ENCODE measurements at regions not wholly inside any gene's neighbourhood (a gene's known extent, or its start where the extent isn't known, plus 50 kb on each side); places are given as distances from the start of the nearest gene placed in this dataset.

DNA sequence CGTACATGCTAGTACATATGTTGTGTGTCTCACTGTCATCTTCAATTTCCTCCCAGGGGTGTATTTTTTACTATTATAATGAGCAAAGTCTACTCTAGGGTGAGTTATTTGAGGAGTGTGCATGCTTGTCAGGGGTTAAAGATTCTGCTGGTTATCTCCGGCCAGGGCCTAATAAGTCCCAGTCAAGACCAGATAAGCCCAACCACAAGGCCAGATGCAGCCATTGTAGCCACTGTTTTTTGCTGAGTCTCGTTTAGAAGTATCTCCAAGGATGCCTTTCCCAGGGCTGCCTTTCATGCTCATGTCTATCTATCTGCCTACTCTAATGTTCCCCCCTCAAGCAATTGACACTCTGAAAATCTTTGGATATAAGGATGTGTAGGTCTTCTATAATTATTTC lies 300.5 kb downstream of the IPO8 start:
- H3K36me3 ChIP-seq (ENCODE audit: insufficient read depth, low read length) = no peaks in the 10 kb centered on the region
- DNase-seq (ENCODE audit: low read depth) (no peak), FAIRE-seq (no peak)
- H3K4me3 ChIP-seq (ENCODE audit: insufficient read depth, low read depth, low read length) = no peak overlapping the region
- no peak overlapping the region for H3K4me2 ChIP-seq (ENCODE audit: low read length)
- no peaks in the 10 kb centered on the region for H3K79me2 ChIP-seq (ENCODE audit: insufficient read depth, low read length)
- H3K27ac ChIP-seq (ENCODE audit: low read depth, low read length) = no peak overlapping the region
- H3K4me1 ChIP-seq (ENCODE audit: insufficient read depth, low read length) = no peaks in the 10 kb centered on the region
- H3K4me1 Mint-ChIP-seq (ENCODE audit: low read depth, unreplicated experiment) = no peaks in the 10 kb centered on the region
- no peaks in the 10 kb centered on the region for H3K27me3 ChIP-seq (ENCODE audit: insufficient read depth, low read length)
- peaks cover 10% of the 10 kb centered on the region for H3K9me3 ChIP-seq (ENCODE audit: insufficient read depth, low read depth, low read length)
- no peak overlapping the region for H3K4me3 Mint-ChIP-seq (ENCODE audit: unreplicated experiment)
- peaks cover 17% of the 10 kb centered on the region for H3K9me3 Mint-ChIP-seq (ENCODE audit: unreplicated experiment)
- H2AFZ ChIP-seq (ENCODE audit: low read depth, low read length) = no peak overlapping the region
- H4K20me1 ChIP-seq (ENCODE audit: insufficient read depth, low read length) = no peaks in the 10 kb centered on the region
- no peak overlapping the region for H3K27ac Mint-ChIP-seq (ENCODE audit: unreplicated experiment)
- no peak overlapping the region for H3K9ac ChIP-seq (ENCODE audit: low read length)
- H3K36me3 Mint-ChIP-seq (ENCODE audit: low read depth, unreplicated experiment) = no peaks in the 10 kb centered on the region
- H3K27me3 Mint-ChIP-seq (ENCODE audit: low read depth, unreplicated experiment) = no peaks in the 10 kb centered on the region
- TF ChIP-seq EZH2 (IDR thresholded peaks at IDR 0.05; ENCODE audit: insufficient read depth, low read length) = no peak
- TF ChIP-seq, protein P1, sequence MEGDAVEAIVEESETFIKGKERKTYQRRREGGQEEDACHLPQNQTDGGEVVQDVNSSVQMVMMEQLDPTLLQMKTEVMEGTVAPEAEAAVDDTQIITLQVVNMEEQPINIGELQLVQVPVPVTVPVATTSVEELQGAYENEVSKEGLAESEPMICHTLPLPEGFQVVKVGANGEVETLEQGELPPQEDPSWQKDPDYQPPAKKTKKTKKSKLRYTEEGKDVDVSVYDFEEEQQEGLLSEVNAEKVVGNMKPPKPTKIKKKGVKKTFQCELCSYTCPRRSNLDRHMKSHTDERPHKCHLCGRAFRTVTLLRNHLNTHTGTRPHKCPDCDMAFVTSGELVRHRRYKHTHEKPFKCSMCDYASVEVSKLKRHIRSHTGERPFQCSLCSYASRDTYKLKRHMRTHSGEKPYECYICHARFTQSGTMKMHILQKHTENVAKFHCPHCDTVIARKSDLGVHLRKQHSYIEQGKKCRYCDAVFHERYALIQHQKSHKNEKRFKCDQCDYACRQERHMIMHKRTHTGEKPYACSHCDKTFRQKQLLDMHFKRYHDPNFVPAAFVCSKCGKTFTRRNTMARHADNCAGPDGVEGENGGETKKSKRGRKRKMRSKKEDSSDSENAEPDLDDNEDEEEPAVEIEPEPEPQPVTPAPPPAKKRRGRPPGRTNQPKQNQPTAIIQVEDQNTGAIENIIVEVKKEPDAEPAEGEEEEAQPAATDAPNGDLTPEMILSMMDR (IDR thresholded peaks at IDR 0.05; ENCODE audit: insufficient read depth, low read depth, low read length) = no peak

DNA sequence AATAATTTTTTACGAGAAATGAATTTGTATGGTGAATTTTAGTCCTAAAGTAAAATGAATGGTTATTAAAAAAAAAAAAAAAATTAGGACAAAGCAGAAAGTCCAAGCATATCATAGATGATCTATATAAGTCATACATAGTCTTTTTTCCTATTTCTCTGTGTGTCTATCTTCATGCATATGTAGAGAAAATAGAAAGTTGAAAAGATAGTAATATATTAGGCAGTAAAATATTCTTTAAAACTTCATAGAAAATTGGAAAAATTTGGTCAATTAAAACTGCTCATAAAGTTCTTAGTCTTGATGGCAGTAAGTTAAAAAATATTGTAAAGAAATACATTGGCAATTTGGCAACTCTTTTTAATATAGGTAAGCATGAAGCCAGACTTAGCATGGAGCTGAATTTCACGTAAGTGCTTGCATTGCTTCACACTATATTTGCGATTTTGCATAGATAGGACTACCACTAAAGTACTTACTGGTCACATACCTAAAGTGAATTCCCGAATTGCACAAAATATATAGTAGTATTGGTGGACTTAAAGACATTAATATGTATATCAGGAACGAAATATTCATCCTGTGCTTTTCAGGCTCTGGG lies 303.8 kb downstream of the IPO8 start:
- no peaks in the 10 kb centered on the region for H3K4me1 Mint-ChIP-seq (ENCODE audit: low read depth, unreplicated experiment)
- Histone ChIP-seq H3K4me2 (ENCODE audit: low read length) (no peak overlapping the region), H3K27ac (ENCODE audit: low read depth, low read length) (no peak overlapping the region), H3K36me3 (ENCODE audit: insufficient read depth, low read length) (no peaks in the 10 kb centered on the region), H3K27me3 (ENCODE audit: insufficient read depth, low read length) (no peaks in the 10 kb centered on the region), H4K20me1 (ENCODE audit: insufficient read depth, low read length) (no peaks in the 10 kb centered on the region), H3K79me2 (ENCODE audit: insufficient read depth, low read length) (no peaks in the 10 kb centered on the region), H3K4me1 (ENCODE audit: insufficient read depth, low read length) (no peaks in the 10 kb centered on the region), H2AFZ (ENCODE audit: low read depth, low read length) (no peak overlapping the region), H3K9me3 (ENCODE audit: insufficient read depth, low read depth, low read length) (peaks cover 13% of the 10 kb centered on the region), H3K9ac (ENCODE audit: low read length) (no peak overlapping the region), H3K4me3 (ENCODE audit: insufficient read depth, low read depth, low read length) (no peak overlapping the region)
- H3K27ac Mint-ChIP-seq (ENCODE audit: unreplicated experiment) = no peak overlapping the region
- no peak overlapping the region for H3K4me3 Mint-ChIP-seq (ENCODE audit: unreplicated experiment)
- H3K9me3 Mint-ChIP-seq (ENCODE audit: unreplicated experiment) = peaks cover 31% of the 10 kb centered on the region
- peaks cover 3% of the 10 kb centered on the region for H3K27me3 Mint-ChIP-seq (ENCODE audit: low read depth, unreplicated experiment)
- DNase-seq (ENCODE audit: low read depth) = no peak
- TF ChIP-seq EZH2 (IDR thresholded peaks at IDR 0.05; ENCODE audit: insufficient read depth, low read length) = no peak
- TF ChIP-seq, protein P1 (IDR thresholded peaks at IDR 0.05; ENCODE audit: insufficient read depth, low read depth, low read length) = no peak
- no peak for FAIRE-seq
- no peaks in the 10 kb centered on the region for H3K36me3 Mint-ChIP-seq (ENCODE audit: low read depth, unreplicated experiment)

DNA sequence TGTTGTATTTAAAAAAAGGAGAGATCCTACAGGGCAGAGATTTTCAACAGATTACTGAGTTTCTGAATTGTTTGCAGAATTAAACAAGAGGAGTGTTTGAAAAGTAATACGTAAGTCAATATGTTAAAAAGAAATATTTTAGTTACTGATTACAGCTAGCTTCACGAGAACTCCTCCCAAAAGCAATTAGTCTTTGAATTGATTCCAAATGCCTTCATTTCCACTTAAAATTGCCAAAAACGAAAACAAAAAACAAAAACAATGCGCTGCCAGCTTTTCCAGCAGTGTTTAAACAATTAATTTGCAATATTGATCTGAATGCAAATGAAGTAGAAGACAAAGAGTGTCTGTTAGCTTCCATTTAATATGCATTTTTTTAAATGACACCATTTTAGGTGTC lies 310.0 kb downstream of the IPO8 start:
- no peak overlapping the region for H3K4me3 Mint-ChIP-seq (ENCODE audit: unreplicated experiment)
- TF ChIP-seq, protein P1 (IDR thresholded peaks at IDR 0.05; ENCODE audit: insufficient read depth, low read depth, low read length) = no peak
- no peak for TF ChIP-seq EZH2 (IDR thresholded peaks at IDR 0.05; ENCODE audit: insufficient read depth, low read length)

More for the DNA sequence above, 310.0 kb downstream of the IPO8 start:
- Histone ChIP-seq H3K27ac (ENCODE audit: low read depth, low read length) (no peak overlapping the region), H4K20me1 (ENCODE audit: insufficient read depth, low read length) (no peaks in the 10 kb centered on the region), H3K4me2 (ENCODE audit: low read length) (no peak overlapping the region), H3K4me3 (ENCODE audit: insufficient read depth, low read depth, low read length) (no peak overlapping the region), H3K4me1 (ENCODE audit: insufficient read depth, low read length) (no peaks in the 10 kb centered on the region), H3K9ac (ENCODE audit: low read length) (no peak overlapping the region), H3K27me3 (ENCODE audit: insufficient read depth, low read length) (no peaks in the 10 kb centered on the region), H3K9me3 (ENCODE audit: insufficient read depth, low read depth, low read length) (peaks cover 3% of the 10 kb centered on the region), H3K79me2 (ENCODE audit: insufficient read depth, low read length) (no peaks in the 10 kb centered on the region), H3K36me3 (ENCODE audit: insufficient read depth, low read length) (no peaks in the 10 kb centered on the region), H2AFZ (ENCODE audit: low read depth, low read length) (no peak overlapping the region)
- Mint-ChIP-seq H3K27ac (ENCODE audit: unreplicated experiment) (no peak overlapping the region), H3K4me1 (ENCODE audit: low read depth, unreplicated experiment) (no peaks in the 10 kb centered on the region), H3K27me3 (ENCODE audit: low read depth, unreplicated experiment) (peaks cover 3% of the 10 kb centered on the region), H3K9me3 (ENCODE audit: unreplicated experiment) (peaks cover 23% of the 10 kb centered on the region), H3K36me3 (ENCODE audit: low read depth, unreplicated experiment) (no peaks in the 10 kb centered on the region)
- FAIRE-seq (no peak), DNase-seq (ENCODE audit: low read depth) (no peak)
